MG63 (cell line): ENCODE measurements at regions not wholly inside any gene's neighbourhood (a gene's known extent, or its start where the extent isn't known, plus 50 kb on each side); places are given as distances from the start of the nearest gene placed in this dataset.

Source experiments
- DNase-seq: peaks from one replicate; pipeline ENCODE4 v3.0.0-alpha.2; 2020
- H3K27me3 ChIP-seq: fragments of 250-450 bp; sonication (Bioruptor Pico); 2 replicates; pipeline ENCODE4 v1.5.1; 2020; ENCODE audit warnings: mild to moderate bottlenecking, moderate library complexity
- H3K36me3 ChIP-seq: fragments of 250-450 bp; sonication (Bioruptor Pico); 2 replicates; pipeline ENCODE4 v1.5.1; 2020; ENCODE audit warnings: mild to moderate bottlenecking, moderate library complexity
- H3K4me3 ChIP-seq: fragments of 250-450 bp; sonication (Bioruptor Pico); 2 replicates; pipeline ENCODE4 v1.5.1; 2020; ENCODE audit warnings: mild to moderate bottlenecking, moderate library complexity
- H3K9me3 ChIP-seq: fragments of 250-450 bp; sonication (Bioruptor Pico); 2 replicates; pipeline ENCODE4 v1.5.1; 2020; ENCODE audit warnings: mild to moderate bottlenecking, moderate library complexity

- DNase-seq: no peak
- Histone ChIP-seq H3K27me3 (no peaks in the 10 kb centered on the region), H3K9me3 (no peaks in the 10 kb centered on the region), H3K36me3 (no peaks in the 10 kb centered on the region), H3K4me3 (no peak overlapping the region)
Measured at GRCh38 chr10:118948786-118949185, 80.7 kb upstream of the NANOS1 start.

- no peaks in the 10 kb centered on the region for H3K27me3 ChIP-seq
- no peaks in the 10 kb centered on the region for H3K36me3 ChIP-seq
- H3K4me3 ChIP-seq: no peak overlapping the region
- DNase-seq: peak; percentile 55
- no peaks in the 10 kb centered on the region for H3K9me3 ChIP-seq
Measured at GRCh38 chr10:118950190-118950680, 79.3 kb upstream of the NANOS1 start.

- Histone ChIP-seq H3K4me3 (no peak overlapping the region), H3K36me3 (no peaks in the 10 kb centered on the region), H3K9me3 (no peaks in the 10 kb centered on the region), H3K27me3 (no peaks in the 10 kb centered on the region)
- DNase-seq: no peak
Measured at GRCh38 chr10:118950997-118951637, 78.4 kb upstream of the NANOS1 start.

GRCh38 chr10:118952493-118953295 is 76.8 kb upstream of the NANOS1 start:
- Histone ChIP-seq H3K36me3 (no peaks in the 10 kb centered on the region), H3K27me3 (no peaks in the 10 kb centered on the region), H3K4me3 (no peak overlapping the region), H3K9me3 (no peaks in the 10 kb centered on the region)
- DNase-seq: no peak

GRCh38 chr10:118953598-118954393 is 75.7 kb upstream of the NANOS1 start:
- Histone ChIP-seq H3K36me3 (no peaks in the 10 kb centered on the region), H3K4me3 (no peak overlapping the region), H3K27me3 (no peaks in the 10 kb centered on the region), H3K9me3 (no peaks in the 10 kb centered on the region)
- no peak for DNase-seq

- DNase-seq: no peak
- Histone ChIP-seq H3K36me3 (no peaks in the 10 kb centered on the region), H3K27me3 (no peaks in the 10 kb centered on the region)
Measured at GRCh38 chr10:118955531-118955930, 74.0 kb upstream of the NANOS1 start.

GRCh38 chr10:118955951-118956801 is 73.3 kb upstream of the NANOS1 start:
- Histone ChIP-seq H3K4me3 (no peak overlapping the region), H3K27me3 (no peaks in the 10 kb centered on the region), H3K36me3 (no peaks in the 10 kb centered on the region), H3K9me3 (no peaks in the 10 kb centered on the region)
- peak; percentile 11 for DNase-seq

More at GRCh38 chr10:118955531-118955930, 74.0 kb upstream of the NANOS1 start:
- no peaks in the 10 kb centered on the region for H3K9me3 ChIP-seq
- no peak overlapping the region for H3K4me3 ChIP-seq

GRCh38 chr10:118956802-118957442 is 72.6 kb upstream of the NANOS1 start:
- Histone ChIP-seq H3K4me3 (no peak overlapping the region), H3K9me3 (no peaks in the 10 kb centered on the region), H3K27me3 (no peaks in the 10 kb centered on the region), H3K36me3 (no peaks in the 10 kb centered on the region)
- no peak for DNase-seq

- Histone ChIP-seq H3K27me3 (no peaks in the 10 kb centered on the region), H3K4me3 (no peak overlapping the region), H3K36me3 (no peaks in the 10 kb centered on the region), H3K9me3 (no peaks in the 10 kb centered on the region)
- no peak for DNase-seq
Measured at GRCh38 chr10:118957443-118957825, 72.1 kb upstream of the NANOS1 start.

- Histone ChIP-seq H3K36me3 (no peaks in the 10 kb centered on the region), H3K27me3 (no peaks in the 10 kb centered on the region), H3K4me3 (no peak overlapping the region), H3K9me3 (no peaks in the 10 kb centered on the region)
- no peak for DNase-seq
Measured at GRCh38 chr10:118957966-118958365, 71.5 kb upstream of the NANOS1 start.

GRCh38 chr10:118958559-118958958 is 71.0 kb upstream of the NANOS1 start:
- H3K9me3 ChIP-seq: no peaks in the 10 kb centered on the region
- H3K36me3 ChIP-seq: no peaks in the 10 kb centered on the region
- no peak overlapping the region for H3K4me3 ChIP-seq
- no peaks in the 10 kb centered on the region for H3K27me3 ChIP-seq
- no peak for DNase-seq

- peak; percentile 87 for DNase-seq
- Histone ChIP-seq H3K36me3 (no peaks in the 10 kb centered on the region), H3K9me3 (no peaks in the 10 kb centered on the region), H3K27me3 (no peaks in the 10 kb centered on the region), H3K4me3 (no peak overlapping the region)
Measured at GRCh38 chr10:118958984-118959925, 70.3 kb upstream of the NANOS1 start.

GRCh38 chr10:118960157-118961090 is 69.1 kb upstream of the NANOS1 start:
- Histone ChIP-seq H3K36me3 (no peaks in the 10 kb centered on the region), H3K27me3 (no peaks in the 10 kb centered on the region), H3K4me3 (no peak overlapping the region), H3K9me3 (no peaks in the 10 kb centered on the region)
- peak; percentile 25 for DNase-seq

GRCh38 chr10:118961436-118961835 is 68.1 kb upstream of the NANOS1 start:
- Histone ChIP-seq H3K27me3 (no peaks in the 10 kb centered on the region), H3K36me3 (no peaks in the 10 kb centered on the region), H3K9me3 (no peaks in the 10 kb centered on the region), H3K4me3 (no peak overlapping the region)
- DNase-seq: no peak
